D721Med (cell line): ENCODE measurements at regions not wholly inside any gene's neighbourhood (a gene's known extent, or its start where the extent isn't known, plus 50 kb on each side); places are given as distances from the start of the nearest gene placed in this dataset.

Source experiments
- DNase-seq: peaks from one replicate; pipeline ENCODE4 v3.0.0; 2011; ENCODE audit warnings: low spot score; ENCODE audit not compliant: insufficient read length
- FAIRE-seq: peaks from 2 replicates; lab custom pipeline; 2011; peaks lifted over from hg19 to GRCh38; lab: Jason Lieb, UNC
- TF ChIP-seq, protein P1 (sequence below): IDR thresholded peaks from 2 replicates; pipeline ENCODE4 v1.5.1; 2012; ENCODE audit warnings: mild to moderate bottlenecking, control low read depth; ENCODE audit not compliant: insufficient read depth; ENCODE audit errors: missing control alignments

DNA sequence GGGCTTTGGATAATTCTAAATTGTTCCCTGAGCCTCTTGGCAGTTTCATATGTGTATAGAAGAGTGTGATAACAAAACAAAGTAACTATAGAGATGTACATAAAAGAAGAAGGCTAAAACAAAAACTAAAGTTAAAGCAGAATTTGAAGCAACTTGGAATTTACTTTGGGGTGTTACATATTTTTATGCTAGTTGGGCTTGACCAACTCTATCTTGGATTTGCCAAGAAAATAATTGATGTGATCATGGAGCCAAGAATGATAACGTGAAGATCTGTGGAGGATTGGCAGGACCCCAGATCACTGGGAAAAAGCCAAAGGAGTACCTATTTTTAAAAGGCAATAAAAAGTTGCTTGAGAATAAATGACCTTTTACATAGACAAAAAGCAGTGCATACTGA, 206.9 kb downstream of the LMO4 start:
- TF ChIP-seq, protein P1, sequence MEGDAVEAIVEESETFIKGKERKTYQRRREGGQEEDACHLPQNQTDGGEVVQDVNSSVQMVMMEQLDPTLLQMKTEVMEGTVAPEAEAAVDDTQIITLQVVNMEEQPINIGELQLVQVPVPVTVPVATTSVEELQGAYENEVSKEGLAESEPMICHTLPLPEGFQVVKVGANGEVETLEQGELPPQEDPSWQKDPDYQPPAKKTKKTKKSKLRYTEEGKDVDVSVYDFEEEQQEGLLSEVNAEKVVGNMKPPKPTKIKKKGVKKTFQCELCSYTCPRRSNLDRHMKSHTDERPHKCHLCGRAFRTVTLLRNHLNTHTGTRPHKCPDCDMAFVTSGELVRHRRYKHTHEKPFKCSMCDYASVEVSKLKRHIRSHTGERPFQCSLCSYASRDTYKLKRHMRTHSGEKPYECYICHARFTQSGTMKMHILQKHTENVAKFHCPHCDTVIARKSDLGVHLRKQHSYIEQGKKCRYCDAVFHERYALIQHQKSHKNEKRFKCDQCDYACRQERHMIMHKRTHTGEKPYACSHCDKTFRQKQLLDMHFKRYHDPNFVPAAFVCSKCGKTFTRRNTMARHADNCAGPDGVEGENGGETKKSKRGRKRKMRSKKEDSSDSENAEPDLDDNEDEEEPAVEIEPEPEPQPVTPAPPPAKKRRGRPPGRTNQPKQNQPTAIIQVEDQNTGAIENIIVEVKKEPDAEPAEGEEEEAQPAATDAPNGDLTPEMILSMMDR, result no peak
- DNase-seq (no peak), FAIRE-seq (peak; percentile 77)

DNA sequence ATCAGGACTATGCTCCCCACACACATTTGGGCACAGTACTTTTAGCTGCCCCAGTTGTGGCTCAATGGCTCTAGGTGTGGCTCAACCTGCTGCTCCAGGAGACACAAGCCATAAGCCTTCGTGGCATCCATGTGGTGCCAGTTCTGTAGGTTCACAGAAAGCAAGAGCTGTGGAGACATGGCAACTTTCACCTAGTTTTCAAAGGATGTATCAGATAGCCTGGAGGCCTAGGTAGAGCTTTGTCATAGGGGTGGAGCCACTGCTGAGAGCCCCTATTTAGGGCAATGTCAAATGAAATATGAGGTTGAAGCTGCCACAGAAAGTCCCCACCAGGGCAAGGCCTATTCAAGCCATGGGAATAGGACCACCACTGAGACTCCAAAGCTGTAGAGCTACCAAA, 210.5 kb downstream of the LMO4 start:
- FAIRE-seq (no peak), DNase-seq (no peak)
- TF ChIP-seq, protein P1, result no peak

DNA sequence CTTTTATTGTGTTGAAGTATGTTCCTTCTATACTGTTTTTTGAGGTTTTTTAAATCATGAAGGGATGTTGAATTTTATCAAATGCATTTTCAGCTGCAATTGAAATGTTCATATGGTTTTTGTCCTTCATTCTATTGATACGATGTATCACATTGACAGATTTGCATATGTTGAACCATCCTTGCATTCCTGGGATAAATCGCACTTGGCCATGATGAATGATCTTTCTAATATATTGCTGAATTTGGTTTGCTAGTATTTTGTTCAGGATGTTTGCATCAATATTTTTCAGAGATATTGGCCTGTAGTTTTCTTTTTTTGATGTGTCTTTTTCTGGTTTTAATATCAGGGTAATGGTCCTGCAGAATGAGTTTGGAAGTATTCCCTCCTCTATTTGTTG, 214.0 kb downstream of the LMO4 start:
- no peak for DNase-seq
- no peak for FAIRE-seq
- TF ChIP-seq, protein P1, result no peak

DNA sequence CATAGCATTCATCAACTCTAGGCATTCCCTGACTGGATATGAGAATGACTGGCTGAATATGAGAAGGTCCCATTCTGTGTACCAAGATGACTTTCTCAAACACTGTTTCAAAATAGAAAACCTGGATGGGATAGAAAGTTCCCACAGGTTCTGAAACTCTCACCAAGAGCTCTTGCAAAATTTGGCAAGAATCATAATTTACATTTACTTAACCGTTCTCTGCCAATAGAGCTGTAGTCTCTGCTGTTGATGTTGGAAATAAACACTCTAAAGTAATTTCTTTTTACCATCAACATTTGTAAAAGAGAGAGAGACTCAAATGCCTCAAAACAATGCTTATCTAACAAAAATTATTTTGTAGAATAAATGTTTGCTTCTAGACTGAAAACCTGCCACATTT, 221.1 kb downstream of the LMO4 start:
- DNase-seq (no peak), FAIRE-seq (no peak)

DNA sequence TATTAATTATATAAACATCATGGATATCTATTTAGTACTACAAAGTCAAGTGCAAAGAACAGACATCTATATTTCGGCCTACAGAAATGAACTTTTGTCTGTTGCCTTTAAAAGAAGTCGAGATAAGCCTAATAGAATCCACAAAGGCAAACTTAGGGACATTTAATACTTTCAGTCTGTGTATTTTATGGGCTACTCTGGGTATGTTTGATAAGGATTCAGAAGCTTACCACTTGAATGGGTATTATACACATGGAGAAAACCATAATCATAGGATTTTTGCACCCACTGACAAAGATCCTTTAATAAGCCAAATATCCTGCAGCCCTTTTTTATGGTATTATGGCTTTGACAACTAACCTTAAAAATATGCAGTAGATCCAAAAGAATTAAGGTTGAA, 224.8 kb downstream of the LMO4 start:
- no peak for DNase-seq
- TF ChIP-seq, protein P1, result no peak
- FAIRE-seq, result no peak

More for the DNA sequence above, 221.1 kb downstream of the LMO4 start:
- TF ChIP-seq, protein P1, result no peak

DNA sequence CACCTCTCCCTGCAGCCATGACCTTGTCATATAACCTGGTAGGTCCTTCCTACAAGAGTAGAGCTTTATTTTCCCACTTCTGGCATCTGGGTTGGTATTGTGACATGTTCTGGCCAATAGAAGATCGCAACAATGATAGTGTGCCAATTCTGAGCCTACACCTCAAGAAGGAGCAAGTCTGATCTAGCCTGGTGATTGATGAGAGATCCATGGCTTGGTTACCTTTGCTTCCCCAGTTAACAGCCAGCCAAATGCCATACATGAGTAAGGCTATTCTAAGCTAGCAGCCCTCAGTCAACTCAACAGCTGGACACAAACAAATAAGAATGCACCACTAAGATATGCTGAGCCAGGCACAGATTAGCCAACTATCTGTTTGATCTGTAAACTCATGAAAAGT, 226.7 kb downstream of the LMO4 start:
- FAIRE-seq (no peak), DNase-seq (no peak)
- TF ChIP-seq, protein P1, result no peak

DNA sequence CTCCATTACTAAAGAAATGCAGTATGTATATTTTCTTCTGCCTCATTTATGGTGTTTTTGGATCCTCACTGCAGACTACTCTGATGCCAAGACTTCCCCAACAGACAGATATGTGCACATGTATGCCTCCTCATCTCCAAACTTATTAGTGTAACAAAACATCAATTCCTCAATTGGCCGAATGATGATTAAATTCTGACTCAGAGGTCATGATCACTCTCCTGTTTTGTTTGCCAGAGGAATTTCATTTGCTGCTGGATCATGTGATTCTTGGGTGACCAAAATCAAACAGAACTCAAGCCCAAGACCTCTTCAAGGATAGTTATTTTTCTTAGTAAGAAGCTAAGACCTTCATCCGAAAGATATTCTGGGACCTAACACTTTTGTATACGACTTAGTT, 227.6 kb downstream of the LMO4 start:
- DNase-seq, result no peak
- no peak for FAIRE-seq
- TF ChIP-seq, protein P1, result no peak
